NCI-H510A (cell line): ENCODE measurements at regions not wholly inside any gene's neighbourhood (a gene's known extent, or its start where the extent isn't known, plus 50 kb on each side); places are given as distances from the start of the nearest gene placed in this dataset.

Experiments
- DNase-seq: peaks from one replicate; lab custom pipeline; 2025; lab: John Stamatoyannopoulos, UW

DNA sequence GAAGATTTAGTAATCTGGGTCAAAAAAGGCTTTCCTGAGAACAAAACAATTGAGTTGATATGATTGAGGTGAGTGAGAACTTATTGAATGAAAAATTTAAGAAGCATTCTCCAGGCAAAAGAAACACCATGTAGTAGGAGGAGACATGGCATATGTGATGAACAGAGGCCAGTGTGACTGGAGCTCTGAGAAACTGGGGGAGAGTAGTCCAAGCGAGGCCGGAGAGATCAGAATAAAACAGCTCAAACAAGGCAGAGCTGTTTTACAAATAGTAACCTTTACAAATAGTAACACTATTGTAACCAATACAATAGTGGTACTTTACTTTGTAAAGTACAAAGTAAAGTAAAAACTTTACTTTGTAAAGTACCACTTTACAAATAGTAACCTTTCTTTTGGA, 1159.1 kb downstream of the PCDH9 start:
- DNase-seq = no peak

- no peak for DNase-seq
Measured at GRCh38 chr13:66069570-66069969, 1160.6 kb downstream of the PCDH9 start.

DNA sequence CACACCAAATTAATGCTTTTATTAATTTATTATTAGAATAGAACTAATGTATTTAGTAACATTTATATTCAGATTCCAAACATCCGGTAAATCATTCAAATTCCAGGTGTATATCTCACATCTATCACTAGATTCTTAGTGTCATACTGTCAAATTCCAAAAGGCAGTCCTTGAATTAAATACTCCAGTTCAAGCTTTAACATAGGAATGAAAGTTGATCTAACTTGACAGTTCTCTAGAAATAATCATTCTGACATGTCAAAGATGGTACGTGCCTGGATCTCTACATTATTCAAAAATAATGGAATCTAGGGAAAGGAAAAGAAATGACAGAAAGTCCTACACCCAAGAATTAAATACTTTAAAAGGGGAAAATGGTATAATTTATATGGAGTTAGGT, 1161.5 kb downstream of the PCDH9 start:
- DNase-seq = no peak

DNA sequence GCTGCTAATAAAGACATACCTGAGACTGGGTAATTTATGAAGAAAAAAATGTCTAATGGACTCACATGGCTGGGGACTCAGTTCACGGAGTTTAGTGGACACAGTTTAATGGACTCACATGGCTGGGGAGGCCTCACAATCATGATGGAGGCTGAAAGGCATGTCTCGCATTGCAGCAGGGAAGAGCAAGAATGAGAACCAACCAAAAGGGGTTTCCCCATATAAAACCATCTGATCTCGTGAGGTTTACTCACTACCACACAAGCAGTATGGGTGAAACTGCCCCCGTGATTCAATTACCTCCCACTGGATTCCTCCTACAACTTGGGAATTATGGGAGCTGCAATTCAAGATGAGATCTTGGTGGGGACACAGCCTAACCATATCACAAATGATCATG, 1181.2 kb downstream of the PCDH9 start:
- no peak for DNase-seq

DNA sequence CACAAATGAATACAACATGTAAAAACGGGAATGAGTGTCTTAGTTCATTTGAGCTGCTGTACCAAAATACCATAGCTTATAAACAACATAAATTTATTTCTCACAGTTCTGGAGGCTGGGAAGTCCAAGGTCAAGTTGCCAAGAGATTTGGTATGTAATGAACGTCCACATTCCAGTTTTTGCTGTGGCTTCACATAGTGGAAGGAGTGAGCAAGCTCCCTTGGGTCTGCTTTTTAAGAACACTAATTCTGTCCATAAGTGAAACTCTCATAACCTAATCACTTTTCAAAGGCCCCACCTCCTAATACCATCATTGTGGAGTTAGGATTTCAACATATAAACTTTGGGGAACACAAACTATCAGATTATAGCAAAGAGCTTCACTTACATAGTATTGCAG, 1189.6 kb downstream of the PCDH9 start:
- DNase-seq = no peak

DNA sequence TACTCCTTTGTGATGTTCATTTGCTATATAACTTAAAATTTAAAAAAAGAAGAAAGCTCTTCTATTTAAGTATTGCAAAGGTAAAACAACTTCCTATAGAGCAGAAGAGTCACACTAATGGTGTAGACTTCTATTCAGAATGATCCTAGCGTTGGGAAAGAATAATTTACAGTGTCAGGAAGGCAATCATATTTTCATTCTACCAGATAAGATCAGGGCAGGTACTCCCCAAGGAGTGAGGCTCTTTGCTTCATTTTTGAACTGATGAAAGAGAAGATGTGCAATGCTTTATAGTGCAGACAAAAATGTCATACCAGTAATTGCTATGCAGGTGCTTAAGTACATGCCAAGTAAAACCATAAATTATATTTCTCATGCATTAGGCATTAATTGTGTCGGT, 1193.0 kb downstream of the PCDH9 start:
- no peak for DNase-seq

DNA sequence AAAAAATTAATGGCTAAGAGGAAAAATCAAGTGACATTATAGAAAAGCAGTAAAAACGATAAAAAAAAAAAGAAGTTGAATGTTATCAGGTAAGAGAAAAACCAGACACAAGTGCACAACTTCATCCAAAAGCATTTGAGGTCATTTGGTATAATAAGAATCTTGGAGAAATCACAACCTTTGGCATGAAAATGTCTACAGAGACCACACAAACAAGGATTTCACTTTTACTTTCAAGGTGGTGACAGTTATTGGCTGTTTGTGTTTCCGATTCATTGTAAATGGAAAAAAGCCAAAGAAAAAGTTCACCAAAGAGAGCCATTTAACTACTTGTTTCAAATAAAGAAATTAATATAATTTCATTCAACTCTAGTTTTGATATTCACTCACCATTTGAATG, 1193.5 kb downstream of the PCDH9 start:
- no peak for DNase-seq

DNA sequence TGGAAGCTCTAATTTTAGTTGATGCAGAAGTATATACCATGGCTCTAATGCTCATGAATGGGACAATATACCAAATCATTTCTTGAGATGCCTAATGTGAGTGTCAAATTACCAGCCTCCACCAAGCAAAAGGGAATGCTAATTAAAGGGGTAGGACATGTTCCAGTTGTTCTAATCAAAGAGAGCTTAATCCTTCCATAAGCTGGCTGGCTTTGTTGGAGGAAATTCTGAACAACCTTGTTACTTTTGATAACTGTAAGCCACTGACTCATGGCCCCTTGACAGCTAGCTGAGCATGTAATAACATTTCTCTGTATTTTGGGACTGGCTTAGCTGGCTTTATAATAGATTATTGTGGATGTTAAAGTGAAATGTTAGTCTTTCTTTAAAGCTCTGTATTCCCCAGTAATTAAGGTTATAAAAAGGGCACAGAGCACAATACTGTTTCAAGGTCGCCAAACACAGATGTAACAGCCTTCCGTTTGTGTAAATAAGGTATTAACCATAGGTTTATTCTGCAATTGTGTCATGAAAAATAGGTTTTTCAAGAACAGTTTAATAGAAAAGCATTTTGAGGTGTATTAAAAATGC, 1194.0 kb downstream of the PCDH9 start:
- DNase-seq = no peak

DNA sequence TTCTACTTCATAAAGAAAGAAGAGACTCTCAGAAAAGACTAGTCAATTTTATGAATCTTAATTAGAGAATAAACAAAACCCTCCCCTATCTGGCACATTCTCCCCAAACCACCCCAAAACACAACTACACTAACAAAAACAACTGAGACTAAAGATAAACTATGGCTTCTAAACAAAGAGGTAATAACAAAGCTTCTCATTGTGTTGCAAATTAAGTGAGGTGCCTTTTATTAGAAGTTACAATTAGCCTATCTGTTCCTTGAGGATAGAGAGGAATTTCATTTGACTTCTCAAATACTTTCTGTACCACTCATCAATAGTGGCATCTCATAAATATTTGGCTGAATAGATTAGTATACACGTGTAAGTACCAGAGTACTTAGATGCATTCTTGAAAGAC, 1196.2 kb downstream of the PCDH9 start:
- DNase-seq = no peak

DNA sequence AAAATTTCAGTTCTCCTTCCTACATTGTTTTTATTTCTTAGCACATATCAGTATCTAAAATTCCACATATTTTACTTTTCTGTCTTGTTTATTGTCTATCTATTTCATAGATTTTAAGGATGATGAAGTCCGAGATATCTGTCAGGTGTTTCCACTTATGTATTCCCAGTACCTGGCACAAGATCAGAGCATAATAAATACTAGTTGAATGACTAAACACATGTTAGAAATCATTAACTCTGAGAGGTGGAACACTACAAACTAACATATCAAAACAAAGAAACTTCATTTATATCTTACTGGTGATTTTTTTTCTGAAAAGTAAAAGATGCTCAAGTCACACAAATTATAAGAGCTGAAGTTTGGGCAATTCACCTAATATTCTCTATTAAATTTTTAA, 1208.3 kb downstream of the PCDH9 start:
- DNase-seq = no peak

DNA sequence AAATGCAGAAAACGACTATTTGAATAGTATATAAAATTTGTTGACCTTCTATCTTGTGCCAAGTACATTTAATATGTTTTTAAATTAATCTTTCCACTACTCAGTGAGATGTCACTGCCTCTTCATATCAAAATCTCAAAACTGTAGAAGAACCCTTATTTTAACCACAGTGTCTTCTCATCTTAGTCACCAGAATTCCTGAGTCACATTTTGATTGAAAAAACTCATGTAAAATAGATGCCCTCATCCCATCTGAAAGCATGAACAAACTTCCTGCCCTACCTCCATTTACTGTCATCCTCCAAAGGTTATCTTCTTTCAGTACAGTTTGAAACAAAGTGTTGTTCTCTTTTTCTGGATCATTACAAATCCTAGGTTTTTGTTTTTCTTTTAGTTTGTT, 1215.4 kb downstream of the PCDH9 start:
- no peak for DNase-seq

DNA sequence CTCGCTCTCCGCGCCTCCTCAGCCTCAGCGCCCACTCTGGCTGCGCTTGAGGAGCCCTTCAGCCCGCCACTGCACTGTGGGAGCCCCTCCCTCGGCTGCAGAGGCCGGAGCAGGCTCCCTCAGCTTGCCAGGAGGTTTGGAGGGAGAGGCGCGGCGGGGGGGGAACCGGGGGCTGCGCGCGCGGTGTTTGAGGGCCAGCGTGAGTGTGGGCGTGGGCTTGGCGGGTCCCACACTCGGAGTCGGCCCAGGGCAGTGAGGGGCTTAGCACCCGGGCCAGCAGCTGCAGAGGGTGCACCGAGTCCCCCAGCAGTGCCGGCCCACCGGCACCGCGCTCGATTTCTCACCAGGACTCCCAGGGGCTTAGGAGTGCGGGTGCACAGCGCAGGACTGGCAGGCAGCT, 1220.9 kb downstream of the PCDH9 start:
- DNase-seq = no peak

GRCh38 chr13:66003558-66003957, 1226.6 kb downstream of the PCDH9 start:
- no peak for DNase-seq

DNA sequence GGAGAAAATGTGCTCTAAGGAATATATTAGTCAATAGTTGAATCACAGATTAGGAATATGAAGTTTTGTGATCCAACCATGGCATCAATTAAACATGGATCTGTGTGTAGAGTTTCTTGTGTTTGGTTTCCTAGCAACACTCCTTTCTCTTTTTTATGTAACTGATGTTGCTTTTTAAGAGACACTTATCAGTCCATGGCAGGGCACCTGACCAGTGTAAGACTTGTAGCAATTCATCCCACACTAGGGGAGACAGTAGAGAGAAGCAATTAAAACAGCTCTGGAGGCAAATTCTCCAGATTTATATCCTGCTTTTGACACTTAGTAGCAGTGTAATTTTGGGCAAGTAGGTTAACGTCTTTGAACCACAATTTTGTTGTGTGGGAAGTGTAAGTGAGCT, 1229.0 kb downstream of the PCDH9 start:
- DNase-seq = no peak

DNA sequence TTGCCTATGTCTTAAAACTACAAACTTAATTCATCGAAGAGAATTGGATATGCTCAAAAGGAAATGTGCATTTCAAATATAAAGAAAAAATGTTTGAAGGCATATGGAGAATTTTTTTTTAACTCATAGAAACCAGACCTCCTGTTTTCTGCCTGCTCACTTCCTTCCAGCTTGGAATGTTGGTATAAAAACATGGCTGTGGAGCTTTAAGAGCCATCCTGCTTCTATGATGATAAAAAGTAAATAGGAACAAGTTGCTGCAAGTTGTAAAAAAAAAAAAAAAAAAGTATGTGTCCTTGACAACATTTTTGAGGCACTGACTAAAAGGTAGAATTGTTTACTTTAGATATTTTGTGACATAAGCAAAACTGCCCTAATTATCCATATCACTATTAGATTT, 1230.7 kb downstream of the PCDH9 start:
- DNase-seq = no peak

GRCh38 chr13:65990684-65991083, 1239.5 kb downstream of the PCDH9 start:
- no peak for DNase-seq

GRCh38 chr13:65985612-65986011, 1244.5 kb downstream of the PCDH9 start:
- no peak for DNase-seq

DNA sequence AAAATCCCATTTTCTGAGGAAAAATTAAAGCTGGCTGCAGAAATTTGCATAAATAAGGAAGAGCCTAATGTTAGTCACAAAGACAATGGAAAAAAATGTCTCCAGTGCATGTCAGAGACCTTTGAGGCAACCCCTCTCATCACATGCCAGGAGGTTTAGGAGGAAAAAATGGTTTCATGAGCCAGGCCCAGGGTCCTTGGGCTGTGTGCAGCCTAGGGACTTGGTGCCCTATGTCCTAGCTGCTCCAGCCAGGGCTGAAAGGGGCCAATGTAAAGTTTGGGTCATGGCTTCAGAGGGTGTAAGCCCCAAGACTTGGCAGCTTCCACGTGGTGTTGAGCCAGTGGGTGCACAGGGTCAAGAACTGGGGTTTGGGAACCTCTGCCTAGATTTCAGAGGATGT, 1252.6 kb downstream of the PCDH9 start:
- DNase-seq = no peak

DNA sequence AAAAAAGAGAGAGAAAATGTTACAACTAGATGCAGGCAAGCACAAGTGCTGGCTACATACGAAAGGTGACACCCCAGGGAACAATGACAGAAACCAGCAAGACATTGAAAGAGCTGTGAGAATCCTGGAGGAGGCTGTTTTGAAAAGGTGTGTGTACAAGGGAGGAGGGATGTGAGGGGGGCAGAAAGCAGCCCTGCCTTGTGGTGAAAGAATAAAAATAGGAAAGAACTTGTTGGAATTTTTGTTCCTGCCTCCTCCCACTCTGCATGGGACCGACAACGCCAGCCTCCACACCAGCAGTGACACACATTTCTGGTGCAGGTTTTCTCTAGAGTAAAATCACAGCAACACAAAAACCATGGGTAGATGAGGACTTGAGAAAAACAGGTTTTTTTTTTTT, 1258.6 kb downstream of the PCDH9 start:
- no peak for DNase-seq

- no peak for DNase-seq
Measured at GRCh38 chr13:65966991-65967451, 1263.1 kb downstream of the PCDH9 start.

GRCh38 chr13:65965501-65965900, 1264.6 kb downstream of the PCDH9 start:
- DNase-seq = no peak

GRCh38 chr13:65964672-65965071, 1265.5 kb downstream of the PCDH9 start:
- DNase-seq = no peak

- no peak for DNase-seq
Measured at GRCh38 chr13:65959305-65959704, 1270.8 kb downstream of the PCDH9 start.

- DNase-seq = no peak
Measured at GRCh38 chr13:65946387-65946786, 1283.7 kb downstream of the PCDH9 start.

- DNase-seq = no peak
Measured at GRCh38 chr13:65943708-65944107, 1286.4 kb downstream of the PCDH9 start.
